Adrenal gland (tissue), 5 donors: ENCODE measurements at regions not wholly inside any gene's neighbourhood (a gene's known extent, or its start where the extent isn't known, plus 50 kb on each side); places are given as distances from the start of the nearest gene placed in this dataset.

Experiments
- POLR2A ChIP-seq, 2 donors: fragments of 450-650 bp; IDR thresholded peaks; one replicate each; pipeline ENCODE4 v1.6.1; 2017; ENCODE audit warnings: antibody characterized with exemption in 2 of 2, mild to moderate bottlenecking in 2 of 2, moderate library complexity in 1 of 2
- TF ChIP-seq, protein P1 (sequence below), 6 experiments: fragments of 450-650 bp in 4 of 6; fragments of 200-600 bp in 2 of 6; sonication (generic) in 1 of 6; IDR thresholded peaks; 1 replicate in 5 of 6; 2 replicates in 1 of 6; pipeline versions ENCODE4 v1.5.1 to v1.8.0; 2016 to 2021; ENCODE audit warnings: antibody characterized with exemption in 6 of 6, mild to moderate bottlenecking in 2 of 6, moderate library complexity in 1 of 6
- donor health status: DM: no; HTN: no; CAD: no.

DNA sequence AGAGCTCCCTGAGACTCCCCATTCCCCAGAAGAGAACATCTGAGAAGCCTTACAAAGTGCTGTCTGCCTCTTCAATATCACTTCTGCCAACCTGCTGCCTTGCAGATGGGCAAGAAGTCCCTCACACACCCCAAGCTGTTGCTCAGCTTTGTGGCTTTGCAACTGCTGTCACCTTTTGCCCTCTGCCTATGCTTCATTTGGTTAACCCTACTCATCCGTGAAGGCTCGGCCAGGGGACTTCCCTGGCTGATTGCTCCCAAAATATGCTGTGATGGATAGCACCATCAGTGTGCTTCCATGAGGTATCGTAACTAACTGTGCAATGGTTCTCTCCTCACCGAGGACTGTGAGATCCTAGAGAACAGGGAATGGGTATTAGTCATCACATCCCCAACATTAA lies 88.9 kb upstream of the CYP1B1 start:
- no peak for TF ChIP-seq POLR2A (IDR thresholded peaks at IDR 0.05)
- TF ChIP-seq, protein P1, sequence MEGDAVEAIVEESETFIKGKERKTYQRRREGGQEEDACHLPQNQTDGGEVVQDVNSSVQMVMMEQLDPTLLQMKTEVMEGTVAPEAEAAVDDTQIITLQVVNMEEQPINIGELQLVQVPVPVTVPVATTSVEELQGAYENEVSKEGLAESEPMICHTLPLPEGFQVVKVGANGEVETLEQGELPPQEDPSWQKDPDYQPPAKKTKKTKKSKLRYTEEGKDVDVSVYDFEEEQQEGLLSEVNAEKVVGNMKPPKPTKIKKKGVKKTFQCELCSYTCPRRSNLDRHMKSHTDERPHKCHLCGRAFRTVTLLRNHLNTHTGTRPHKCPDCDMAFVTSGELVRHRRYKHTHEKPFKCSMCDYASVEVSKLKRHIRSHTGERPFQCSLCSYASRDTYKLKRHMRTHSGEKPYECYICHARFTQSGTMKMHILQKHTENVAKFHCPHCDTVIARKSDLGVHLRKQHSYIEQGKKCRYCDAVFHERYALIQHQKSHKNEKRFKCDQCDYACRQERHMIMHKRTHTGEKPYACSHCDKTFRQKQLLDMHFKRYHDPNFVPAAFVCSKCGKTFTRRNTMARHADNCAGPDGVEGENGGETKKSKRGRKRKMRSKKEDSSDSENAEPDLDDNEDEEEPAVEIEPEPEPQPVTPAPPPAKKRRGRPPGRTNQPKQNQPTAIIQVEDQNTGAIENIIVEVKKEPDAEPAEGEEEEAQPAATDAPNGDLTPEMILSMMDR (IDR thresholded peaks at IDR 0.05), result no peak
